GM18517 (cell line): ENCODE measurements at regions not wholly inside any gene's neighbourhood (a gene's known extent, or its start where the extent isn't known, plus 50 kb on each side); places are given as distances from the start of the nearest gene placed in this dataset.

ENCODE experiments used
- ATAC-seq: cut with Tn5 transposase; IDR thresholded peaks from one replicate; pipeline ENCODE4 v1.9.1; 2021; ENCODE audit warnings: mild to moderate bottlenecking, moderate library complexity; ENCODE audit not compliant: unreplicated experiment

DNA sequence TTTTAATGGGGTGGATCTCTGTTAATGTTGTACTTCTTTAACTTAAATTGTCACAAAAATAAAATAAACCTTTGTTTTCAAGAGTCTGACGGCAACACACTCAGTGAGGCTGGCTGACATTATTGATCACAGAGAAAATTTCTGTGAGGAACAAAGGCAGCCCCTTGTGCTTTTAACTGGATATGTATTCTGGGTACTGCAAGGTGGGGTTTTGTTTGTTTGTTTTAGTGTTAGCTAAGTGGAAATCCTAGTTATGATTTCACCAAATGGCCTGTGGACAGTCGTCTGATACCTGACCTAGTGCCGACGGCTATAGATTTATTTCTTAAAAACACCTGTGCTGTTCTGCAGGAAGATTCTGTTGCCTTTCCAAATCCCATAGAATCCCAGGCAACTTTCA, 1329.5 kb upstream of the ZEB2 start:
- ATAC-seq, result no peak

DNA sequence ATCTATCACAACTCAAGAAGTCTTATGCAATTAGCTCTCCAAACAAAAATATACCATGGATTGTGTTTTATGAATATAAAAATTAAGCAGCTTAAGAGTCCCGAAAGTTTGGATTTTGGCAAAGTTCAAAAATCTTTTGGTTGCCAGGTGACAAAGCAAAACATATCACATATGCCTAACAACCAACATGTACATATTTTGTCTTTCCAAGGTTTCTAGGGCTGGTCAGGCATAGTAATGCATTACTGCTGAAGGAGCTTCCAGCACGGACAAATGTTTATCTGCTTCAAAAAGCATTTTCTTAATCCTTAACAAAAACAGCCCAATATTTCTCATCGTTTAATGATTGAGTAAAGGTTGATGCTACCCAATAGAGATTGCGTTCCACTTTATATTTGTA, 1327.1 kb upstream of the ZEB2 start:
- no peak for ATAC-seq

DNA sequence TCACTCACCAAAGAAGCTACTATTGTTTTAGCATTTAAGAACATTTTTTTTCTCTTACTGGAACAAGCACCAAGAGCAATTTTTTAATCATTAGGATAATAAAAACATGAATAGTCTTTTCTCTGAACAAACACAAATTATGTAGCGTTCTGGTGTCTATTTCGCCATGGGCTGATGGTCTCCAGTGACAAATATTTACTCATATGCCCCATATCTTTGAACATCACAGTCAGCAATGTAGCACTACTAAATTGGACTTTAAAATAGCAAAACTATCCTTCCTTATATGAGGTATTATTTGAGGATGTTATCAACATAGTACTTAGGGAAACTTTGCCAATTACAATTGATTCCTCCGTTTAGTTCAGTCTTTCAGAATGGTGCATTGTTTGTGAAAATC, 1326.0 kb upstream of the ZEB2 start:
- ATAC-seq, result no peak

DNA sequence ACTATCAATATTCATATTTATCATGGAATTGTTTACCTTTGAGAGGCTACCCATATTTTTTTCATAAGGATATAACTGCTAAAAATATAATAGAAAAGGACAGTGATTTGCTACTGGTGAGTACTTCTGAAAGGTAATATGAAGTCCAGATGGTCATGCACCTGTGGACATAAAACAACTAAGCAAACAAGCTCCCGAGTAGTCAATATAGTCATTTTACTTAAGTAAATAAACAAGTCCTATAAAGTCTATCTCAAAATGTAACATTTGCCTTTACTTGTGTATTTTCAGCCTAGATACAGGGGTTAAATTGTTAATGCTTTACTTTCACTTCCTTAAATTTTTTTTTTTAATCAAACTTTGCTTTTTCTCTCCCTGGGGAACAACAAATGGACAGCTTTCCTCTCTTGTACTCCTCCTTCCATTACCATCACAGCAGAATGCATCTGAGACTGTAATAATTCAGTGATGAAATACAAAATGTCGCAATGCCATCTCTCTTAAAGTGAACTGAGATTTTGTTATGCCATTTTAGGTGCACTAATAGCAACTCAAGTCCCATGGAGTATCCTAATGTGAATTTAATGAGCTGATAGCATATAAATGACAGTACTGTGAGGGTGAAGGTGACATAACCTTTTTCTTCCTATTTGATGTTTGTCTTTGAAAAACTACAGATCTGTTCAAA, 1325.4 kb upstream of the ZEB2 start:
- no peak for ATAC-seq

DNA sequence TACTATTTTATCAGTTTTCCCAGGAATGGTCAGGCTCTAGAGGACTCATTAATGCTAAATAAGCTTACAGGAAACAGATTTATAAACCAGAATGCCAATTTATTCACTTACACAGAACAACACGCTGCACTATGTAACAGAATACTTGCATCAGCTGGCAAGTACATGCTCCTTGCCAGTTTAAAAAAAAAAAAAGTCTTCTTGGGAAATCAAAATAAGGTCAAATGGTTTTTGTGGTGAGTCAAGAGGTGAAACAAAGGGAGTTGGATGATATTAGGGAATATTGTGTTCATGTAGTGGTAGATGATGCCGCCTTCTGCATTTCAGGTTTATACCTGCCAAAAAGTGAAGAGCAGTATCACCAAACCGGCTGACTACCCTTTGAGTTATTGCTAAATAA, 1322.1 kb upstream of the ZEB2 start:
- ATAC-seq, result no peak

DNA sequence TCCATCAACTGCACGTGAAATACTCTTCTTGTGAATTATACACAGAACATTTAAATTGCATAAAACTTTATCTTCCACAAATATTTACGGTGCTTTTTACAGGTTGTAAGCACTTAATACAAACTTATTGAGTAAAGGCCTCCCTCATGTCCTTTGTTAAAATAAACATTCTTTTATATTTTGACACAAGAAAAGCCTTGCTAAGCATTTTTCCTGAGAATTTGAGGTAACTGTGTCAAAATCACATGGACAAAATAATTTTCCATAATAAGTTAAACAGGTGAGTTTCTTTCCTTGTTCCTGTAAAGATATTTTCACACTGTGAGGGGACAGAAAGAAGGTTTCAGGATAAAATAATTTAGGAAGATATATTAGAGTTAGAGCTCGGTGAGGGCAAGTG, 1317.1 kb upstream of the ZEB2 start:
- ATAC-seq, result no peak

DNA sequence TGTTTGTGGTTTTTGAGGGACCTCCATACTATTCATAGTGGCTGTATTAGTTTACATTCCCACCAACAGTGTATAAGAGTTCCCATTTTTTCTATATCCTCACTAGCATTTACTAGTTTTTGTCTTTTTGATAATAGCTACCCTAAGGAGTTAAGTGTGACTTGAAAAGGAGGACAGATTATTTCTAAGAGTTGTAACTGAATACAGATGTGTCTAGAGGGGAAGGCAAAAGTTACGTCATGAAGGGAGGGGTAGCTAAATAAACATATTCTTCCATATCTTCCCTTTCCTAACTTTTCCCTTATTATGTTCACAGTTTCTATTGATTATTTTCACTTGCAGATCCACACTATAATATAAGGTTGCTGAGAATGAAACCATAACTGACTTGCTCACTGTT, 1315.7 kb upstream of the ZEB2 start:
- ATAC-seq, result no peak

DNA sequence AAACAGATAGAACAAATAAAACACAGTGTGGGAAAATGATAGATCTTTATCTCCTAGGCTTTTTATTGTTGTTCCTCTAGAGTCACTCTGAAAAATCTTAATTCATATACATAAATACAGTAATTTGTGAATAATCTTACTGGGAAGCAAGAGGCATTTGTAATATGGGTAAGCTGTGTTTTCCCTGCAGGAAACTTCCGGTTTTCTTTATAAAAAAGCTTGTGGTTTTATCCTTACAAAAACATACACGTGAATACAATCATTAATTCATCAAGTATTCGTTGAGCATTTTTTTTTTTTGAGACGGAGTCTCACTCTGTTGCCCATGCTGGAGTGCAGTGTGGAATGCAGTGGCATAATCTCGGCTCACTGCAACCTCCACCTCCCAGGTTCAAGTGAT, 1312.8 kb upstream of the ZEB2 start:
- no peak for ATAC-seq

DNA sequence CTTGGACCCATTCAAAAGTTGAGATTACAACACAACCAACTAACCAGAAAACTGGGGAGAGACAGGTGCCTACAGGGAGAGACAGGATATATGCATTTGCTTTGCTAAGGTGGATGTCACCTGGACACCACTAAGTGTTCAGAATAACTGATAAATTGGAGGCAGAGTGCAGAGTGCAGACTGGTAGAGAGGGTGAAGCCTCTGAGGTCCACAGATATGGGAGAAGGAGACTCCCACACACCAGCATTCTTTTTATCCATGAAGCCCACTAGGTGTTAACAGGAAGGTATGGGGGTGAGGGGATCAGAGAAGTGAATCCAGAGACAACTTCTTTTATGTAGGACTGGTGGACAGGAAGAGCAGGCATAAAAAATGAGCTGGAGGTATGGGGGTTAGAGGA, 1310.0 kb upstream of the ZEB2 start:
- ATAC-seq, result no peak

DNA sequence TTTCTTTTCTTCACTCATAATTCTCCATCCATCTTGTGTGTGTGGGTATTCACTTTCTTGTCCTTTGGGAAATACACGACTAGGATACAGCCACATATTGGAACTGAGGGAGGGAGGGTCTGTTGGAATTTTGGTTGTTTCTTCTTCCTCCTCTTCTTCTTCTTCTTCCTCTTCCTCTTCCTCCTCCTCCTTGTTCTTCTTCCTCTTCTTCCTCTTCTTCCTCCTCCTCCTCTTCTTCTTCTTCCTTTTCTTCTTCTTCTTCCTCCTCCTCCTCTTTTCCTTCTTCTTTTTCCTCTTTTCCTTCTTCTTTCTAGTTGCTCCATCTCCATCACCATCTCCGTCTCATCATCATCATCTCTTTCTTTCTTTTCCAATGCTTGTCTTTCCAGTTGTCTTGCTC, 1307.3 kb upstream of the ZEB2 start:
- ATAC-seq, result no peak

DNA sequence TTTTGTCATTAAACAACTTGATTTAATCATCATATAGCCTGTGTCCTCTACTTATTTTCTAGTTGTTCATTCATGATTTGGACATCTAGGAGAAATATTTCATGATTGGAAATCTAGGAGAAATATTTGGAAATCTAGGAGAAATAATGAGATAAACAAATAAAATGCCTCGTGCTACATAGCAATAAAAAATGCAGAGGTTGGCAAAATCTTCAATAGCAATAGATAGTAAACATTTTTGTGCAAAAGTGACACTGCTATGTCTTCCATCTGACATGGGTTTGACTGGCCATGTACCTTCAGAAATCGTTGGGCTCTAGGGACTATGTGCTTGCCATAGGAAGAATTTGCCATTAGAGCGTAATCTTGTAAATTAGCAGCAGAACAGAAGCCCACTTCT, 1304.5 kb upstream of the ZEB2 start:
- no peak for ATAC-seq

DNA sequence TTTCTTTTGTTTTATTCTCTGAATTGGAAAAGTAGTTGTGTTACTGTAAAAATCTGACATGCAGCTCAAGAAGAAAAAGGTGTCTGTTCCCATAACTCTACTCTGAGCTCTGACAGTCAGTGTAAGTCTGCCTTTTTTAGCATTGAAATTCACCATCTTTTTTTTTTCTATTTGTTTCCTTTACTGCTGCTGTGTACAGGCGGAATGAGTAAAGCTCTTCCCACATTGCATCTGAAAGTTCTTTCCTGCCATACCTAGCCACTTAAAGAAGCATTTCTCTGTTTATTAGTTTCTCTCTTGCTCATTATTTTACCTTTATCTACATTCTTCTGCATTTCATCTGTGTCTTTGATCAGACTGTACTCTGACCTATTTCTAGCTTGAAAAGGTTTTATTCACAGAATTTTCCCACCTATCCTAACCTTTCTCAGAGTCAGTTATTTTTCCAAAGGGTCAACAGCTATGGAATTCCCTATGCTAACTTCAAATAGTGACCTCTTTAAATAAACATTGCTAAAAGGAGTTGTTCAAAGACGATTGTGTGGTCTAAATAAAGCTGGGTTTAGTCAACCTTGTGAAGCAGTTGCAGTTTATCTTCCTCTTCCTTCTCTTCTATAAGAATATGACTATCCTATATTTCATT, 1303.1 kb upstream of the ZEB2 start:
- ATAC-seq, result no peak

DNA sequence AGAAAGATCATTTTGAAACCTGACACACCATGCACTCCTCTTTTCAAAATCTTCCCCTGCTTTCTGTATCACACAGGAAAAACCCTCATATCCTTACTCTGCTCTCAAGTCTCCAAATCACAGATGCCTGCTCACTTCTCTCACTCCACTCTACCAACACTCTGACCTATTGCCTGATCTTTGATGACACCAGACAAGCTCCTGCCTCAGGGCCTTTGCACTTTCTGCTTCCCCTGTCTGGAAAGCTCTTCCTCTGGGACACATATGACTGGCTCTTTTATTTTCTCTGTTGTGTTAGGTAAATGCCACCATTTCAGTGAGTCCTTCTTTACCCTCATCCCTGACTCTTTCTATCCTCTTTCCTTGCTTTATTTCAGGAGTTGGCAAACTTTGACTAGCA, 1300.7 kb upstream of the ZEB2 start:
- no peak for ATAC-seq

DNA sequence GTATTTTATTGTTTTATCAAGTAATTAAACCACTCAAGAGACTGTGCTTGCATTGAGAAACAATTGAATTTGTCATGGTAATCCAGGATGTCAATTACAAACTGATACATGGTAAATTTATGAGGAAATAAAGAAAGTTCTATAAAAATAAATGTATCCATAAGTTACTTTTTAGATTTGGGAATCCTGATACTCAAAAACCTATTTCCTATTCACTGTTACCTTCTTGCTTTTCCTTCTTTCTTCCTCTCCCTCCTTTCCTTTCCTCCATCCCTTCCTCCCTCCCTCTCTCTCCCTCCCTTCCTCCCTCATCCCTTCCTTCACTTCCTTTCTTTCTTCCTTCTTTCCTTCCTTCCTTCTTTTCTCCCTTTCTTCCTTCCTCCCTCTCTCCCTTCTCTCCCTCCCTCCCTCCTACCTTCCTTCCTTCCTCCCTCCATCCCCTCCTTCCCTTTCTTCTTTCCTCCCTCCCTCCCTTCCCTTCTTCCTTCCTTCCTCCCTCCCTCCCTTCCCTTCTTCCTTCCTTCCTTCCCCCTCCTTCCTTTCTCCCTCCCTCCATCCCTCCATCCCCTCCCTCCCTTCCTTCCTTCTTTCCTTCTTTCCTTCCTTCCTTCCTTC, 1299.1 kb upstream of the ZEB2 start:
- no peak for ATAC-seq

DNA sequence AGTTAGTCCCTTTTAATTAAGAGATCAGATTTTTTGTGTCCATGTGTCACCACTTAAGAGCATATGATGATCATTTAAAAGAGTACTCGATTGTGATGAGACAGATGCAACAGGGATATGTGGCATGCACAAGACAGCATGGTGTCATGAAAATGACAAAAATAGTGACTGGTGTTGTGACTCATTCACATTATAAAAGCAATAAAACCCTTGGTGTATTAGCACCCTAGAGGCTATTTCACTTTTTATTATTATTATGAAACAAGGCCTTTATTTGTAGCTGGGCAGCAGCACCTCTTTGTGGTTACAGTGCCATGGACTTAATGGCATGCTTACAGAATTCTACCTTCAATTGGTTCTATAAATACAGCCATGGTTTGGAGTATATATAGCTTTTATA, 1296.0 kb upstream of the ZEB2 start:
- no peak for ATAC-seq

DNA sequence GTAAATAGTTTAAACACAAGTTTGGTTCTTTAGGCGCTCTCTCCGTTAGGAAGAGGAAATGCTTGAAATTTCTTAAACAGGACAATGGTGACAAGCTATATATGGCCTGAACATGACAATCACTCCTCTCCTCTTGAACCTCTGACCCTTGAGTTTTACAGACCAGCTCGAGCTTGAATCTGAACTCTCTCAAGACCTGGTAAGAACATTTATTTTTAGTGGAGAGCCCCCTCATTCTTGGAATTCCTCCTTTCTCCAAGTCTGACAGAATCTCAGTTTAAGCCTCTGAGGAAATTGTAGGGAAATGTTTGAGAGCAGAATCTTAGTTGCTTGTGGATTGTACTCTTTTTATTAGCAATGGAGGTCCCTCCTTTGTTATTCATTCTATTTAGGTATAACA, 1293.6 kb upstream of the ZEB2 start:
- ATAC-seq, result no peak

DNA sequence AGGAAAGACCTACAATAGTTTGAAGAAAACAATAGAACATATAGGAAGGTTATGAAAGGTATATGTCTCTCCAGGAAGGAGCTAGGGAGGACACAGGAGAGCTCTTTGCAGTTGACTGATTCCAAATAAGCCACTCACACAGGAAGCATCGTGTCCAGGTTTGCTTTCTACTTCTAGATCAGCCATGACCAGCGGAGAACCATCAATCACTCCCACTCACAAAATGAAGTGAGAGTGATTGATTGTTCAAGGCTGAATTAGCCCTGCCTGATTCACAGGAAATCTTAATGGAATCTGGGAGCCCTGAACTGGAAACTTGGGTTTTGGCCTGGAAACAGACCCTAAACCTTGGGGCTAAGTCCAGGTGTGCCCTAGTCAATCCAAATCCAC, 1292.2 kb upstream of the ZEB2 start:
- no peak for ATAC-seq

DNA sequence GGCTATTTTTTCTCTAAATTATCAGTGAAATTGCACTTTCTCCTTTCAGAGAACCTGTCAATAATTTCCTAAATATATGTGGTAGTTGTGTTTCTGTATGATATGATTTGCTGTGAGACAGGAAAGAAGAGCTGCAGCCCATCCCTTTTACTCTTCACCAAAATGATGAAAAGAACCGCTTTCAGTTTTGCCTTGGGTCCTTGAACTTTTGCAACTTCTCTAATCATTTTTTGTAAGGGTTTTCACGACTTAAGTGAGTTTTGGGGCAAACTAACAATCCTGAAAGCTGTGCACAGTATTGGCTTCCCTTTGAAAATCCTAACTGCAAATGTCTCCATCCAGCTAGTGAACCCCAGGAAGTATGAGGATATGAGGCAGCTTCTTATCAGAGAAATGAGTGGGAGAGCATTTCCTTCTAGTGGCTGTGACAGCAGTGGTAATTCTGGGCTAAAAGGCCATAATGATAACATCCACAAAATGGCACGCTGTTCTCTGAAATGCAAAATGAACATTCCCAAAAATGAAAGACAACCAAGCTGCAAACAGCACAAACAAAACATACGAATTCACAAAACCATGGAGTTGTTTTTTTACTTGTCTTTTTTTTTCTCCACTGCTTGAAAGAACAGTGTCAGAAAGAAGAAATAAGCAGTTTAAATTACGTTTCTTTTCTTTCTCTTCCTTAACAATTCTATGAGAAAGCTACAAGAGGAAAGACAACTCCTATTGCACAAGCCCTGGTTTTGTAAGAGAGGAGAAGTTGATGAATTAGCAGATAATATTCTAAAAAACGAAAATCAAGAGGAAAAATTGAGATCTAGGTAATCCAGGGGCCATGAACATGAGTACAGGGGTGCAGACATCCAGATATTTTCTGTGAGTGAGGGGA, 1291.6 kb upstream of the ZEB2 start:
- no peak for ATAC-seq

DNA sequence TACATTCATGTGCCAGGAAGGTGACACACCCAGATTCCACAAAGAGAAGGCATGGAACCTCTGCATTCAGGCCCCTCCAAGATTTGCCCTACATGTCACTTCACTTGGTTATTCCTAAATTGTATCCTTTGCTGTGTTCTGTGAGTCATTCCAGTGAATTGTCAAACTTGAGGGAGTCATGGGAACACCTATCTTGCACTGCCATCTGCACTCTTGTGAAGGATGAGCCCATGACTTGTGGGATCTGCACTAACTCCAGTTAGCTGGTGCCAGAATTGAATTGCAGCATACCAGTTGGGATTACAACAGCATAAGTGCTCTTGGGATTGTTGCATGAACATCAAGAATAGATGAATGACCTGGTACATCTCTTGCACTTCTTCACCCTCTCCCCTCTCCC, 1288.0 kb upstream of the ZEB2 start:
- ATAC-seq, result no peak

DNA sequence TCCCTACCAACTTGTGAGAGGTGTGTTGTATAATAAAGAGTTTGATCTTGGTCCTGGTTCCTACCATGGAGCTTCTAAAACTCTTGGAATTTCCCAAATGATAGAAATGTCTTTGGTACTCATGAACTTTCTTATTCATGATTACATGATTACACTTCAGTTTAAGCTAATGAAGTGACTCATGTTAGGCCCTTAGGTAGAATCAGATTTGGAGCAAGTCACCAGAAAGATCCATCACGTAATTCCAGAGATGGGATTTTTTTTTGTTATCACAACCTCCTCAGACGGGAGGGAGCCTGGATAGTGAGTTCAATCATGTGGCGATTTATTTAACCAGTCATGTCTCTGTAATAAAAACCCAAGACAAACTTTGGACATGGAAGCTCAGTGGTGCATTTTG, 1287.6 kb upstream of the ZEB2 start:
- no peak for ATAC-seq

DNA sequence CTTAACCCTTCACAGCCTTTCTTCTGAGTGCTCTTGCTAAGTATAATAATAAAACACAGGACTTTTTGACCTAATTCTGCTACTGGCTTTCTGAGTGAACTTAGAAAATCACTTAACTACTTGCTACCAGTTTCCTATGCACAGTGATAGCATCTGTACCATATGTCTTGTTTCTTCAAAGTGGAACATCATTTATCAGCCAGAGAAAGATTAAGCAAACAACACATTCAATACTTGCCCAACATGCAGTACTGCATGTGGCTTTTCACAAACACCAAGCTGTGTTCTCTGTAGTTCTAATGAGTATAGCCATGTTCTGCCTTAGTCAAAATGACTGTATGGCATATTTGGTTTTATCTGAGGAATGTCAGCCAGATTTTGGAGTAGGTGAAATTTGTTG, 1286.6 kb upstream of the ZEB2 start:
- no peak for ATAC-seq

DNA sequence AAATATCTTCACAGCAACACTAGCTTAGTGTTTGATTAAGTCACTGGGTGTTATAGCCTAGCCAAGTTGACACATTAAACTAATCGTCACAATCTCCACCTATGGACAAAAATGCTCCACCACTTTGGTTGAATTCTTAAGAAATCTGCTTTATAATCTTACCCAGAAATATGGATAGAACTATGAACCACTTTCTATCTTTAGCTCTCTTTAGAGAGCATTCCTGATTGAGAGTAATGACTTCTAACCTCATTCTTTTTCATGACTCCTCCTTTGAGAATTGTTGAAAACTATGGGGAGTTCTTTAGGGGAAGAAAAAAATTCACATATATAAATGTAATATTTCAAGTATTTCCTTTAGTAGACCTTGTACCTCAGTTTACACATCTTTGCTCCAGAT, 1282.2 kb upstream of the ZEB2 start:
- no peak for ATAC-seq
